Prostate gland (tissue), 2 donors: ENCODE measurements at regions not wholly inside any gene's neighbourhood (a gene's known extent, or its start where the extent isn't known, plus 50 kb on each side); places are given as distances from the start of the nearest gene placed in this dataset.

Experiments
- DNase-seq: peaks from one replicate; pipeline ENCODE4 v3.0.0-alpha.2; 2019; ENCODE audit warnings: low spot score
- H3K27ac ChIP-seq, 2 donors: fragments of 200-600 bp; sonication (generic); 2 replicates each; pipeline ENCODE4 v1.5.1; 2017 to 2019
- H3K27me3 ChIP-seq: fragments of 200-600 bp; sonication (generic); replicated peaks from 2 replicates; pipeline ENCODE4 v1.5.1; 2019; ENCODE audit not compliant: insufficient read depth
- H3K36me3 ChIP-seq, 2 donors: fragments of 200-600 bp; sonication (generic); 1 replicate in 1 of 2; 2 replicates in 1 of 2; pipeline versions ENCODE4 v1.5.1 to v1.8.1; 2017 to 2019
- H3K4me1 ChIP-seq: fragments of 200-600 bp; sonication (generic); replicated peaks from 2 replicates; pipeline ENCODE4 v1.5.1; 2019
- H3K4me3 ChIP-seq, 2 donors: fragments of 200-600 bp; sonication (generic); 2 replicates each; pipeline ENCODE4 v1.5.1; 2017 to 2019
- H3K9me3 ChIP-seq: fragments of 200-600 bp; sonication (generic); 2 replicates; pipeline ENCODE4 v1.5.1; 2017
- CTCF ChIP-seq, 4 experiments: fragments of 200-600 bp in 2 of 4; fragments of 450-650 bp in 2 of 4; sonication (generic) in 2 of 4; IDR thresholded peaks; 1 replicate in 3 of 4; 2 replicates in 1 of 4; pipeline ENCODE4 v1.5.1; 2016 to 2019; ENCODE audit warnings: antibody characterized with exemption in 4 of 4, mild to moderate bottlenecking in 2 of 4, moderate library complexity in 2 of 4
- POLR2A ChIP-seq: fragments of 450-650 bp; IDR thresholded peaks from one replicate; pipeline ENCODE4 v1.6.1; 2016; ENCODE audit warnings: antibody characterized with exemption, mild to moderate bottlenecking
- POLR2AphosphoS5 ChIP-seq: sonication (generic); formaldehyde crosslinking; IDR thresholded peaks from one replicate; pipeline ENCODE4 v1.6.1; 2017; ENCODE audit warnings: antibody characterized with exemption
- whole genome bisulfite sequencing: methylation state at CpG from one replicate; pipeline ENCODE4 v1.1.5; 2018; 5-methylcytosine and 5-hydroxymethylcytosine counted together
- intact Hi-C: fragments of 100-400 bp; cut with DNase I; formaldehyde crosslinking; loops from one replicate; pipeline ENCODE4 v1.14.2; 2022

GRCh38 chr5:113808956-113809355, 295.5 kb downstream of the YTHDC2 start:
- no peaks in the 10 kb centered on the region for H3K4me1 ChIP-seq
- no peaks in the 10 kb centered on the region for H3K36me3 ChIP-seq
- H3K27ac ChIP-seq: no peak overlapping the region
- intact Hi-C loops: loop anchor here (5.0 to 10.0 kb wide), 2 partner anchors 496 to 638 kb away; no protein-coding TSS in a partner anchor
- H3K27me3 ChIP-seq: no peaks in the 10 kb centered on the region
- no peak for TF ChIP-seq POLR2AphosphoS5
- no peak for TF ChIP-seq CTCF (IDR thresholded peaks at IDR 0.05)
- no peak for TF ChIP-seq POLR2A
- H3K4me3 ChIP-seq: no peak overlapping the region
- 61% methylated on average over 1 of the region's 1 CpG for WGBS
- no peak for DNase-seq
- no peaks in the 10 kb centered on the region for H3K9me3 ChIP-seq

- 60% methylated on average over 2 of the region's 2 CpGs for WGBS
- TF ChIP-seq POLR2A (no peak), POLR2AphosphoS5 (no peak), CTCF (IDR thresholded peaks at IDR 0.05) (no peak)
- intact Hi-C loops: loop anchor here (5.0 to 10.0 kb wide), 2 partner anchors 495 to 638 kb away; no protein-coding TSS in a partner anchor
- Histone ChIP-seq H3K27me3 (no peaks in the 10 kb centered on the region), H3K27ac (no peak overlapping the region), H3K36me3 (no peaks in the 10 kb centered on the region), H3K4me3 (no peak overlapping the region), H3K4me1 (no peaks in the 10 kb centered on the region), H3K9me3 (no peaks in the 10 kb centered on the region)
- no peak for DNase-seq
Observed at GRCh38 chr5:113809626-113810025, 296.1 kb downstream of the YTHDC2 start.

GRCh38 chr5:113813466-113813865, 300.0 kb downstream of the YTHDC2 start:
- no peak for DNase-seq
- intact Hi-C loops: no loop called here
- H3K27me3 ChIP-seq: no peaks in the 10 kb centered on the region

GRCh38 chr5:113817683-113818082, 304.2 kb downstream of the YTHDC2 start:
- no peaks in the 10 kb centered on the region for H3K36me3 ChIP-seq
- intact Hi-C loops: no loop called here
- 85% methylated on average over 3 of the region's 3 CpGs for WGBS

More at GRCh38 chr5:113813466-113813865, 300.0 kb downstream of the YTHDC2 start:
- TF ChIP-seq POLR2A: no peak
- TF ChIP-seq POLR2AphosphoS5: no peak
- Histone ChIP-seq H3K36me3 (no peaks in the 10 kb centered on the region), H3K27ac (no peak overlapping the region), H3K4me3 (no peak overlapping the region), H3K4me1 (no peaks in the 10 kb centered on the region), H3K9me3 (no peaks in the 10 kb centered on the region)

GRCh38 chr5:113823696-113824095, 310.2 kb downstream of the YTHDC2 start:
- Histone ChIP-seq H3K4me3 (no peak overlapping the region), H3K27me3 (no peaks in the 10 kb centered on the region), H3K4me1 (no peaks in the 10 kb centered on the region), H3K36me3 (no peaks in the 10 kb centered on the region), H3K9me3 (no peaks in the 10 kb centered on the region), H3K27ac (no peak overlapping the region)
- TF ChIP-seq CTCF (IDR thresholded peaks at IDR 0.05): no peak
- no peak for TF ChIP-seq POLR2A
- TF ChIP-seq POLR2AphosphoS5: no peak
- intact Hi-C loops: no loop called here
- 66% methylated on average over 3 of the region's 3 CpGs for WGBS
- DNase-seq: no peak

More at GRCh38 chr5:113817683-113818082, 304.2 kb downstream of the YTHDC2 start:
- no peak for DNase-seq
- Histone ChIP-seq H3K4me1 (no peaks in the 10 kb centered on the region), H3K9me3 (no peaks in the 10 kb centered on the region), H3K4me3 (no peak overlapping the region), H3K27me3 (no peaks in the 10 kb centered on the region), H3K27ac (no peak overlapping the region)
- TF ChIP-seq POLR2AphosphoS5: no peak
- no peak for TF ChIP-seq CTCF (IDR thresholded peaks at IDR 0.05)
- no peak for TF ChIP-seq POLR2A
